Adipocyte (in vitro differentiated cells): ENCODE measurements at regions not wholly inside any gene's neighbourhood (a gene's known extent, or its start where the extent isn't known, plus 50 kb on each side); places are given as distances from the start of the nearest gene placed in this dataset.
"Not testable (repeated sequence)": the region's sequence is repeated elsewhere in the genome, so short reads cannot be mapped to it uniquely, and the experiment has no call there.

ENCODE experiments used
- DNase-seq: peaks from one replicate; pipeline ENCODE4 v3.0.0-alpha.2; 2015; ENCODE audit warnings: low read depth
- H3K27me3 ChIP-seq: replicated peaks from 2 replicates; pipeline ENCODE4 v1.7.0; 2013; ENCODE audit warnings: mild to moderate bottlenecking, low read length, moderate library complexity; ENCODE audit not compliant: control insufficient read depth, insufficient read depth
- H3K36me3 ChIP-seq: 2 replicates; pipeline ENCODE4 v1.7.0; 2013; ENCODE audit warnings: low read length, mild to moderate bottlenecking, moderate library complexity; ENCODE audit not compliant: control insufficient read depth, insufficient read depth, severe bottlenecking
- H3K4me1 ChIP-seq: 2 replicates; pipeline ENCODE4 v1.7.0; 2013; ENCODE audit warnings: mild to moderate bottlenecking, low read length, moderate library complexity; ENCODE audit not compliant: control insufficient read depth, insufficient read depth
- H3K4me3 ChIP-seq: 2 replicates; pipeline ENCODE4 v1.7.0; 2013; ENCODE audit warnings: mild to moderate bottlenecking, low read length, moderate library complexity
- H3K9ac ChIP-seq: 2 replicates; pipeline ENCODE4 v1.7.0; 2013; ENCODE audit warnings: mild to moderate bottlenecking, low read length, moderate library complexity
- H3K9me3 ChIP-seq: 2 replicates; pipeline ENCODE4 v1.7.0; 2013; ENCODE audit warnings: mild to moderate bottlenecking, low read length, moderate library complexity; ENCODE audit not compliant: control insufficient read depth

GRCh38 chr7:51847461-51848134 is 531.0 kb upstream of the COBL start:
- no peaks in the 10 kb centered on the region for H3K4me1 ChIP-seq
- no peaks in the 10 kb centered on the region for H3K36me3 ChIP-seq
- peaks cover 9% of the 10 kb centered on the region for H3K9me3 ChIP-seq
- DNase-seq, result no peak
- H3K27me3 ChIP-seq, result no peaks in the 10 kb centered on the region
- no peak overlapping the region for H3K4me3 ChIP-seq
- H3K9ac ChIP-seq, result no peak overlapping the region

GRCh38 chr7:51839130-51839529 is 522.5 kb upstream of the COBL start:
- not testable (repeated sequence) for H3K4me1 ChIP-seq, H3K27me3 ChIP-seq, DNase-seq, H3K9me3 ChIP-seq, H3K4me3 ChIP-seq, H3K9ac ChIP-seq, H3K36me3 ChIP-seq

GRCh38 chr7:51827631-51828030 is 511.0 kb upstream of the COBL start:
- no peak for DNase-seq
- no peak overlapping the region for H3K4me3 ChIP-seq
- no peak overlapping the region for H3K9ac ChIP-seq

GRCh38 chr7:51824050-51824449 is 507.4 kb upstream of the COBL start:
- H3K4me3 ChIP-seq, result no peak overlapping the region
- no peaks in the 10 kb centered on the region for H3K4me1 ChIP-seq
- DNase-seq, result no peak
- no peak overlapping the region for H3K9ac ChIP-seq
- H3K36me3 ChIP-seq, result no peaks in the 10 kb centered on the region
- H3K9me3 ChIP-seq, result no peaks in the 10 kb centered on the region
- no peaks in the 10 kb centered on the region for H3K27me3 ChIP-seq

More at GRCh38 chr7:51827631-51828030, 511.0 kb upstream of the COBL start:
- Histone ChIP-seq H3K4me1 (no peaks in the 10 kb centered on the region), H3K9me3 (peaks cover 19% of the 10 kb centered on the region), H3K36me3 (no peaks in the 10 kb centered on the region), H3K27me3 (no peaks in the 10 kb centered on the region)

- Histone ChIP-seq H3K4me1 (no peaks in the 10 kb centered on the region), H3K9ac (no peak overlapping the region), H3K27me3 (no peaks in the 10 kb centered on the region), H3K9me3 (no peaks in the 10 kb centered on the region), H3K4me3 (no peak overlapping the region), H3K36me3 (no peaks in the 10 kb centered on the region)
- DNase-seq, result no peak
Measured at GRCh38 chr7:51823437-51823836, 506.8 kb upstream of the COBL start.

- Histone ChIP-seq H3K27me3 (no peaks in the 10 kb centered on the region), H3K9ac (no peak overlapping the region), H3K4me1 (no peaks in the 10 kb centered on the region), H3K36me3 (no peaks in the 10 kb centered on the region), H3K4me3 (no peak overlapping the region), H3K9me3 (no peaks in the 10 kb centered on the region)
- DNase-seq, result no peak
Measured at GRCh38 chr7:51817694-51818225, 501.2 kb upstream of the COBL start.

- not testable (repeated sequence) for H3K36me3 ChIP-seq, H3K9me3 ChIP-seq, DNase-seq, H3K9ac ChIP-seq, H3K27me3 ChIP-seq, H3K4me3 ChIP-seq, H3K4me1 ChIP-seq
Measured at GRCh38 chr7:51805783-51806431, 489.3 kb upstream of the COBL start.

GRCh38 chr7:51802718-51803117 is 486.1 kb upstream of the COBL start:
- no peaks in the 10 kb centered on the region for H3K36me3 ChIP-seq
- H3K27me3 ChIP-seq, result no peaks in the 10 kb centered on the region
- no peak overlapping the region for H3K4me3 ChIP-seq
- no peaks in the 10 kb centered on the region for H3K9me3 ChIP-seq
- no peak overlapping the region for H3K9ac ChIP-seq
- DNase-seq, result no peak
- no peaks in the 10 kb centered on the region for H3K4me1 ChIP-seq

GRCh38 chr7:51797371-51797770 is 480.8 kb upstream of the COBL start:
- no peaks in the 10 kb centered on the region for H3K27me3 ChIP-seq
- no peak for DNase-seq
- H3K9me3 ChIP-seq, result no peaks in the 10 kb centered on the region
- no peak overlapping the region for H3K4me3 ChIP-seq
- H3K9ac ChIP-seq, result no peak overlapping the region
- no peaks in the 10 kb centered on the region for H3K36me3 ChIP-seq
- no peaks in the 10 kb centered on the region for H3K4me1 ChIP-seq

GRCh38 chr7:51792796-51793195 is 476.2 kb upstream of the COBL start:
- no peaks in the 10 kb centered on the region for H3K9me3 ChIP-seq
- H3K4me3 ChIP-seq, result no peak overlapping the region
- H3K27me3 ChIP-seq, result no peaks in the 10 kb centered on the region
- H3K36me3 ChIP-seq, result no peaks in the 10 kb centered on the region
- no peak overlapping the region for H3K9ac ChIP-seq
- H3K4me1 ChIP-seq, result no peaks in the 10 kb centered on the region
- no peak for DNase-seq

- DNase-seq, result no peak
- no peaks in the 10 kb centered on the region for H3K36me3 ChIP-seq
- H3K9ac ChIP-seq, result no peak overlapping the region
- no peaks in the 10 kb centered on the region for H3K9me3 ChIP-seq
- no peaks in the 10 kb centered on the region for H3K4me1 ChIP-seq
- no peak overlapping the region for H3K4me3 ChIP-seq
- no peaks in the 10 kb centered on the region for H3K27me3 ChIP-seq
Measured at GRCh38 chr7:51789489-51789888, 472.9 kb upstream of the COBL start.
